ENCODE measurements at regions not wholly inside any gene's neighbourhood (a gene's known extent, or its start where the extent isn't known, plus 50 kb on each side); places are given as distances from the start of the nearest gene placed in this dataset.

DNA sequence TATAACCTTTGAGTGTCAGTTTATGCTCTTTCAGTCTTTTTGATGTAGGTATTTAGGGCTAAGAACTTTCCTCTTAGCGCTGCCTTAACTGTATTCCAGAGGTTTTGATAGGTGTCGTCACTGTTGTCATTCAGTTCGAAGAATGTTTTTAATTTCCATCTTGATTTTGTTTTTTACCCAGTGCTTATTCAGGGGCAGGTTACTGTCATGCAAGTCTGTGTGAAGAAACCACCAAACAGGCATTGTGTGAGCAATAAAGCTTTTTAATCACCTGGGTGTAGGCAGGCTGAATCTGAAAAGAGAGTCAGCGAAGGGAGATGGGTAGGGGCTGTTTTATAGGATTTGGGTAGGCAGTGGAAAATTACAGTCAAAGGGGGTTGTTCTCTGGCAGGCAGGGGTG lies 142.0 kb upstream of the USP9Y start:
- no peak for DNase-seq (ENCODE audit: low read depth, low spot score)

DNA sequence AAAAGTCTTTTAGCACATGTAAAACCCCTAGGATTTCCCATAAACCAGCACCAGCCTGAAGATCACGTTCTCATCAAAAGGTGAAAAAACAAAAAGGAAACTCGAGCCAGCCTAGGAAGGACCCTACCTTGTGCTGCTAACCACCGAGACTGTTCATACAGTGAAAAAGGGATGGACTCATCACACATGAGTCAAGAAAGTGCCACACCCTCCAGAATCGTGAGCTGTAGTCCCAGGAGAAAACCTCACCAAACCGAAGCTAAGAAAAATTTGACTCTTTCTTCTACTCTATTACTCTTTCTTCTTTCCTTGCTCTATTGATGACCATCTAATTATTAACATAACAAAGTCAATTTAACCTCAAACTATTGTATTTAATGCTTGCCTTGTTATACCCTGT lies 124.8 kb upstream of the USP9Y start:
- no peak for DNase-seq (ENCODE audit: low read depth, low spot score)

DNA sequence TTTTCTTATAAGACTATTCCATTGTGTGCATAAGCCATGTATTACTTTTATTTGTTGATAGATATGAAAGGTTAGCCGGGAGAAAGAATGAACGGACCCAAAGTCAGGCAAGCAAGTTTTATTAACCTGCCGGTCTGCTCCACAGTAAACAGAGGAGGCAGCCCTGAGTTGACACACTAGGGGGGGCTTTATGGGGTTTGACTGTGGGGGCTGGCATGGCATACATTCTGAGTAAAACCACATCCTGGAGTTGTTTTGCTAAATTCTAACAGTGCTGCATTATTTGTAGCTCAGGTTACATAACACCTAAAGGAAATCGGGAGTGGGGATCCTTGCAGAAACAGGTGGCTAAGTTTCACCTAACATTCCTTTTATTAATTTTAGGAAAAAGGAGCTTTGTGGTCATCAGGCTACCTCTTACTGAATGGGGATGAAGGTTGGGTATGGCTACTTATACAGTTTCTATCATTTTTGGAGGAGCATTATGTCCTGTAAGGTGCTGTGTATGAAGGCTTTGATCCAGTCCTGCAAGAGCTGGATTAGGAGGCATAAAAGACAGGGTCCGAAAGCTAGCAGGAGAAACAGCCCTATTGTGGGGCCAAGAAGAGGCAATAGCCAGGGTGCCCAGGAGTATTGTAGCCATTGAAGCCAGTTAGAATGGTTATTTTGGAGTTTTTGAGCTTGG lies 107.4 kb upstream of the USP9Y start:
- no peak for DNase-seq (ENCODE audit: low read depth, low spot score)

DNA sequence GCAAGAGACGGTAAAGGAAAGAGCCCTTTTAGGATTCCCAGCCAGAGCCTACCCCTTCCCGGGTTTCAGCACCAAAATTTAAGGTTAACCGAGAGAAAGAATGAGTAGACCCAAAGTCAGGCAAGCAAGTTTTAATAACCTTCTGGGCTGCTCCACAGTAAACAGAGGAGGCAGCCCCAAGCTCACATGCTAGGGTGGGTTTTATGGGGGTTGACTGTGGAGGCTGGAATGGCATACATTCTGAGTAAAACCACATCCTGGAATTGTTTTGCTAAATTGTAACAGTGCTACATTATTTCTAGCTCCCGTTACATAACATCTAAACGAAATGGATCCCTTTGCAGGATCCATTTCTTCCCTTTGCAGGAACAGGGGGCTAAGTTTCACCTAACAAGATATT lies 102.2 kb upstream of the USP9Y start:
- DNase-seq (ENCODE audit: low read depth, low spot score), result no peak

DNA sequence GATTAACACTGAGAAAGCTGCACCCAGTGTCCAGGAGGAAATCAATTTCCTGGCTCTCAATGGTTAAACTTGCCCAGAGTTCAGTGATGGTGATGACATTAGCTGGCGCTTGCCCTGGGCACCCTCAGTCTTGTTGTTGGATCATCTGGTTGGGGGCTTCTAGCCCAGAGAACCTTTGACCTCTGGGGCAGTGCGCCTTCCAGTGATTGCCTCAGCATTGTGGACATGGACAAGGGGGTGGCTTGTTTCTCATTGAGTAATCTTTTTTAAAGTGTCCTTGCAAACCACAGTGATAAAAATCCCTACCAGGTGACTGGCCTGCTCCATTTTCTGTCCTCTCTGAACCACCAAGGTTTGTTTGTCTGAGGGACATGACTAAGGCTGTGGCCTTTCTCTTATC lies 95.6 kb upstream of the USP9Y start:
- DNase-seq (ENCODE audit: low read depth, low spot score), result no peak

DNA sequence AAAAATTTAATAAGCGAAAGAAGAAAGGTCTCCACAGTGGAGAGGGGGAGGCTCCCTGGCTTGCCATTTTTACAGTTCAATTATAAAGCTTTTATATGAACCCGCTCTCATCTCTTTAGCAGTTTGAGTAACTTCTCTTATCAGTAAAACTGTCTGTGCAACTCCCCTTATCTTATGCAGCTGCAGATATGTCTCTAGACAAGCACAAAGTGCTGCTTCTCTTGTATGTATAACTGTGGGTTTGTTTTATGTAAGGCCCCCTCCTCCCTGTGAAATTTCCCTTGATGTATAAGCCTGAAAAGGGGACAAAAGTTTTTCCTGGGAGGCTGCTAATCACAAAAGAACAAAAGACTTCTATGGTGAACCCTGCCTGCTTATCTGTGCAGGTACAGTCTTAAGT lies 90.2 kb upstream of the USP9Y start:
- no peak for DNase-seq (ENCODE audit: low read depth, low spot score)

DNA sequence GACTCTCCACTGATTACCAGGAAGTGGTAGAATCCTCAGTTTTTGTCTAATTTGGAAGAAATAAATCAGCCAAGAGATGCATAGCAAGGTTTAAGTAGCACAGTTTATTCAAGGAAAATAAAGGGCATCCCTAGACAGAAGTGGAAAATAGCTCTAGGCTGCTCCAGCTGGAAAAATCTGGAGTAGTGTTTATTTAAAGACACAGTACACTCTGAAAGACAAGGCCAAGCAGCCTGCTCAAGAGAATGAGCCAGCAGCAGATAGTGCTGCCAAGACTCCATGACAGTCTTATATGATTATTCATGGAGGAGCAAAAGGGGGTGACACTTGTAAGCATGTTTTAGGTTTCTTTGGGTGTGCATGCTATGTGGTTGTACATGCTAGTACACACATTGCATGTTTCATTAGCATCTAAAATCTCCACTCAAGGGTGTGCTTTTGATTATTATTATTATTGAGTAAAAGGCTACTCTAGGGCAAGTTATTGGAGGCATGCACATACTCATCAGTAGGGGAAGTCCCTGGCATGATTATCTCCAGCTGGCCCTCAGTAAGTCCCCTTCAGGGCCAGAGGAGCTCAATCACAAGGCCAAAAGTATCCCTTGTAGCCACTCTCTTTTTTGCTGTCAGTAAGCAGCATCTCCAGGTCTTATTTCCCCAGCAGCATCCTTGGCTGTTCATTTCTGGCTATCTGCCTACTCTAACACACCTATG lies 85.1 kb upstream of the USP9Y start:
- DNase-seq (ENCODE audit: low read depth, low spot score), result no peak

DNA sequence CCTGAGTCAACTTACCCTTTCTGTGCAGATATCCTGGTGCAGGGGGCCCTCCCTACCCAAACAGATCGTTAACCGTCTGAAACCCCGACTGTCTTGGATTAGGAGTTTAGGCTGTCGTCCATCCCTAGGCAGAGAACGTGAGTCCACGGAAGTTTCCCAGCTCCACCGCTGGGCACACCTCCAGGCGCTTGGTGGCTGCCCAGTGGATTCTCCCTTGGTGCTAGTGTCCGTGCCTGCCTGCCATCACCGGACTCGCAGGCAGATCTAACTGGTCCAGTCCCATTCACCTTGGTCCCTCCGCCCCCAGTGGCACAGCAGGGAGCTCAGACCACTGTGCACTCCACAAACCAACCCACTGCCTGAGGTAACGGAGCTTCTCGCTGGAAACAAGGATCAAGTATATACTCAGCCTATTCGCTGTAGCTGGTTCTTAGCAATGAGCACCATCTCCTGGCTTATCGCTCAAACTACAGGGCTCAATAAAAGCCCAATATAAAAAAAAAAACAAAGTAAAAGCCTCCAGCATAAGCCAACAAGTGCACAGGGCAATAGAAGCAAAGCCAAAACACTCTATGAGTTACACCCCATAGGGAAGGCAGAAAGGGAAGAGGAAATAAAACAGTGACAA lies 79.5 kb upstream of the USP9Y start:
- no peak for DNase-seq (ENCODE audit: low read depth, low spot score)

DNA sequence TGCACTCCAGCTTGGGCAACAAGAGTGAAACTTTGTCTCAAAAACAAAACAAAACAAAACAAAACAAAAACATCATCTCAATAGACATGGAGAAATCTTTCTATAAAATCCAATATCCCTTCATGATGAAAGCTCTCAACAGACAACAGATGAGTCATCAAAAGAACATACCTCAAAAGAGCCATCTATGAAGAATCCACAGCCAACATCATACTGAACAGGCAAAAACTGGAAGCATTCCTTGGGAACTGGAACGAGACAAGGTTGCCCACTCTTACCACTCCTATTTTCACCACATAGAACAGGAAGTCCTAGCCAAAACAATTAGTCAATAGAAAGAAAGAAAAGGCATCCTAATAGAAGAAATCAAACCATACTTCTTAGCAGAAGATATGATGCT lies 77.8 kb upstream of the USP9Y start:
- DNase-seq (ENCODE audit: low read depth, low spot score), result no peak

DNA sequence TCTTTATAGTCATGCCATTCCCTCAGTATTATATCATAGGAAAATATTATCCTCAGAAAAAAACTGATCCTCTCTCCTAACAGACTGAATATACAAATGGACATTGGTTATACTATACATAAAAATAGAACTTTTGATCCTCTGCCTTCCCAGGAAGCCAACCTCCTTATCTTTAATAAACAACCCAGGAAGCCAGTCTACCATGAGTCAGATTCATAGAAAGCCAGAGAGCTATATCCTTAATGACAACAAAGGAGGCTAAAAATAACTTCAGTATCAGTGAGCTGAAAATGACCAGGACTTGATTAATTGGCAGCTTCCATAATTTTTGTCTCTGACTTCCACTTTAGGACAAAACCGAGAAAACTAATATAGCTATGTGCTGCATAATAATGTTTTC lies 58.0 kb upstream of the USP9Y start:
- no peak for DNase-seq (ENCODE audit: low read depth, low spot score)

DNA sequence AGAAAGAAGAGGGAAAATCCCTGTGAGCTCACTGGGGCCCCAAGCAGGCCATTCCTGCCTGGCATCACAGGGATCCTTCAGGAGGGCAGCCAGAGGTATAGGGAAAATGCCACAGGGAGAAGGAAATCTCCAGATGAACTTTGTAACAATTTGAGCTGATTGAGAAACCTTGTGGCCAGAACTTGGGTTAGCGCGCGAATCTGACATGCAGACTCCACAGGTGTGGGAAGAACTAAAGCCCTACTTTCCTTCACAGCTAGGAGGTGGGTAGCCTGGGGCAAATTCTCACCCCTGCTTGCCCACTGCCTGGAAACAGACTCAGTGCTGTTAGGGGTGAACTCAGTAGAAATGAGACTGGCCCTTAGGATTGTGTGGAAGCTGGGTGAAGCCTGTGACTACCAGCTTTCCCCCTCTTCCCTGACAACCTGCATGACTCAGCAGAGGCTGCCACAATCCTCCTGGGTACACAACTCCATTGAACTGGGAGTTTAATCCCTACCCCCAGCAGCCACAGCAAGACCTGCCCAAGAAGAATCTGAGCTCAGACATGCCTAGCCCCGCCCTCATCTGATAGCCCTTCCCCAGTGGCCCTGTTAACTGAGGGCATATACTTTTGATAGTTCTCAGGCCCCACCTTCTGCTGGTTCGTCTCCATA lies 57.2 kb upstream of the USP9Y start:
- DNase-seq (ENCODE audit: low read depth, low spot score), result no peak

DNA sequence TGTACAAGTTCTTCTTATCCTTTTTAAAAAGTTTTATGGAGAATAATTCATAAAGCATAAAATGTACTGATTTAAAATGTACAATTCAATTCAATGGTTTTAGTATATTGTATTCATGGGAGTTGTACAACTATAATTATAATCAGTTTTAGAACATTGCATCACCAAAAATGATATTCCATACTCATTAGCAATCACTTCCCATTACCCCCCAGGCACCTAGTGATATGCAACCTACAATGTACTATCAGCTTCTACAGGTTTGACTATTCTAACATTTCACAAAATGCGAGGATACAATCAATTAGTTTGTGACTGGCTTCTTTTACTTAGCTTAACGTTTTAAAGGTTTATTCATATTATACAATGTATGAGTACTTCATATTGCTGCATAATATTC lies 49.9 kb upstream of the USP9Y start:
- no peak for DNase-seq (ENCODE audit: low read depth, low spot score)
